Ishikawa (cell line): ENCODE measurements at regions not wholly inside any gene's neighbourhood (a gene's known extent, or its start where the extent isn't known, plus 50 kb on each side); places are given as distances from the start of the nearest gene placed in this dataset.
A peak's percentile ranks its signal among the peaks of the same experiment; 100 is the strongest.

Source experiments
- CEBPB ChIP-seq: IDR thresholded peaks from 2 replicates; pipeline ENCODE4 v1.6.1; 2012
- CREB1 ChIP-seq: IDR thresholded peaks from 2 replicates; pipeline ENCODE4 v1.6.1; 2012; ENCODE audit warnings: low read depth
- EGR1 ChIP-seq: IDR thresholded peaks from 2 replicates; pipeline ENCODE4 v1.6.1; 2012
- EP300 ChIP-seq: IDR thresholded peaks from 2 replicates; pipeline ENCODE4 v1.6.1; 2012; ENCODE audit warnings: borderline replicate concordance
- FOXM1 ChIP-seq: IDR thresholded peaks from 2 replicates; pipeline ENCODE4 v1.6.1; 2012; ENCODE audit warnings: low read depth, borderline replicate concordance
- NFIC ChIP-seq: IDR thresholded peaks from 2 replicates; pipeline ENCODE4 v1.6.1; 2012
- RAD21 ChIP-seq: IDR thresholded peaks from 2 replicates; pipeline ENCODE4 v1.6.1; 2012; ENCODE audit warnings: low read depth
- TAF1 ChIP-seq: IDR thresholded peaks from 2 replicates; pipeline ENCODE4 v1.6.1; 2012; ENCODE audit warnings: low read depth, mild to moderate bottlenecking
- TCF12 ChIP-seq: IDR thresholded peaks from 2 replicates; pipeline ENCODE4 v1.6.1; 2012; ENCODE audit warnings: low read depth
- TEAD4 ChIP-seq: IDR thresholded peaks from 2 replicates; pipeline ENCODE4 v1.6.1; 2012
- YY1 ChIP-seq: IDR thresholded peaks from 2 replicates; pipeline ENCODE4 v1.6.1; 2012; ENCODE audit warnings: low read depth
- ZBTB7A ChIP-seq: IDR thresholded peaks from 2 replicates; pipeline ENCODE4 v1.6.1; 2012; ENCODE audit warnings: low read depth
- TF ChIP-seq, protein P1 (sequence below): IDR thresholded peaks from 2 replicates; pipeline ENCODE4 v1.6.1; 2012
- TF ChIP-seq, protein P2 (sequence below): IDR thresholded peaks from 2 replicates; pipeline ENCODE4 v1.6.1; 2012; ENCODE audit warnings: low read depth, mild to moderate bottlenecking
- TF ChIP-seq, protein P3 (sequence below): IDR thresholded peaks from 2 replicates; pipeline ENCODE4 v1.6.1; 2012

DNA sequence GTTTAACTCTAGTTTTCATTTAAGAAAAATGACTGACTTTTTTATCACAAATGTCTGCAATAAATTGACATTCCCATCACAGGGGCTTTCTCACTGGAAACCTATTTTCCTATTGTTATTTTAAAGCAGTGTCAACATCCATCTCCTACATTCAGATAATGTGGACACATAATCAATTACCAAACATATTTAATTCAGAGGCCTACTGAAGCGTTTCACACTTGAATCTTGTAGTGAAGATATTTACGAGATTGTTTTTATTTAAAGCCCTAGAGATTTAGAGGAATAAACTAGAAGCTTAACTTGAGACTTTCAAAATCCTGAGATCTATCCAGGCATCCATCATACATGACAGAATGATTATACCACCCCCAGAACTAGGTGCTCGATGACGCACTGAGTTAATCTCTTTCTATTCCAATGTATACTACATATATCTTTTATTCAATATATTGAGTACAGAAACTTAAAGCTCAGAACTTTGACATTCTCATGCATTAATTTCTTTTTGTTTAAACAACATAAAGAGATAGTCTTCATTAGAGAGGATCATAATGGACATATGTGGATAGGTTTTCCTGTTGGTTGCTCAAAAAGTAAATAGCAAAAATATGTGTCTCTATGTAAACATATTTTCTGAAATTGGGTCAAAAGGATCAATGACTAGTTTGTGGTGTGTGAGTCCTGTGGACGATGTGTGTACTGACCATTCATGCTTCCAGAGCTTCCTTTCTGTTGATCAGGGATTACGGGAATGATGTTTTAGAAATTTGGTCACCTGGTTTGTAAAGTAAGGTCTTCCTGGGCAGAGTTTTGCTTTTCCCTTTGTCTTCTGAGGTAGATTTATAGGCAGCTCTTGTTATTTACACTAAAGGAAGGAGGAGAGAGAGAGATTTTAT, 171.5 kb upstream of the HMCN1 start:
- TF ChIP-seq, protein P1, sequence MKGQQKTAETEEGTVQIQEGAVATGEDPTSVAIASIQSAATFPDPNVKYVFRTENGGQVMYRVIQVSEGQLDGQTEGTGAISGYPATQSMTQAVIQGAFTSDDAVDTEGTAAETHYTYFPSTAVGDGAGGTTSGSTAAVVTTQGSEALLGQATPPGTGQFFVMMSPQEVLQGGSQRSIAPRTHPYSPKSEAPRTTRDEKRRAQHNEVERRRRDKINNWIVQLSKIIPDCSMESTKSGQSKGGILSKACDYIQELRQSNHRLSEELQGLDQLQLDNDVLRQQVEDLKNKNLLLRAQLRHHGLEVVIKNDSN: no peak
- TF ChIP-seq CEBPB (no peak), EGR1 (no peak), TCF12 (no peak), EP300 (no peak), CREB1 (no peak), ZBTB7A (no peak)
- TF ChIP-seq, protein P2, sequence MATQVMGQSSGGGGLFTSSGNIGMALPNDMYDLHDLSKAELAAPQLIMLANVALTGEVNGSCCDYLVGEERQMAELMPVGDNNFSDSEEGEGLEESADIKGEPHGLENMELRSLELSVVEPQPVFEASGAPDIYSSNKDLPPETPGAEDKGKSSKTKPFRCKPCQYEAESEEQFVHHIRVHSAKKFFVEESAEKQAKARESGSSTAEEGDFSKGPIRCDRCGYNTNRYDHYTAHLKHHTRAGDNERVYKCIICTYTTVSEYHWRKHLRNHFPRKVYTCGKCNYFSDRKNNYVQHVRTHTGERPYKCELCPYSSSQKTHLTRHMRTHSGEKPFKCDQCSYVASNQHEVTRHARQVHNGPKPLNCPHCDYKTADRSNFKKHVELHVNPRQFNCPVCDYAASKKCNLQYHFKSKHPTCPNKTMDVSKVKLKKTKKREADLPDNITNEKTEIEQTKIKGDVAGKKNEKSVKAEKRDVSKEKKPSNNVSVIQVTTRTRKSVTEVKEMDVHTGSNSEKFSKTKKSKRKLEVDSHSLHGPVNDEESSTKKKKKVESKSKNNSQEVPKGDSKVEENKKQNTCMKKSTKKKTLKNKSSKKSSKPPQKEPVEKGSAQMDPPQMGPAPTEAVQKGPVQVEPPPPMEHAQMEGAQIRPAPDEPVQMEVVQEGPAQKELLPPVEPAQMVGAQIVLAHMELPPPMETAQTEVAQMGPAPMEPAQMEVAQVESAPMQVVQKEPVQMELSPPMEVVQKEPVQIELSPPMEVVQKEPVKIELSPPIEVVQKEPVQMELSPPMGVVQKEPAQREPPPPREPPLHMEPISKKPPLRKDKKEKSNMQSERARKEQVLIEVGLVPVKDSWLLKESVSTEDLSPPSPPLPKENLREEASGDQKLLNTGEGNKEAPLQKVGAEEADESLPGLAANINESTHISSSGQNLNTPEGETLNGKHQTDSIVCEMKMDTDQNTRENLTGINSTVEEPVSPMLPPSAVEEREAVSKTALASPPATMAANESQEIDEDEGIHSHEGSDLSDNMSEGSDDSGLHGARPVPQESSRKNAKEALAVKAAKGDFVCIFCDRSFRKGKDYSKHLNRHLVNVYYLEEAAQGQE: no peak

DNA sequence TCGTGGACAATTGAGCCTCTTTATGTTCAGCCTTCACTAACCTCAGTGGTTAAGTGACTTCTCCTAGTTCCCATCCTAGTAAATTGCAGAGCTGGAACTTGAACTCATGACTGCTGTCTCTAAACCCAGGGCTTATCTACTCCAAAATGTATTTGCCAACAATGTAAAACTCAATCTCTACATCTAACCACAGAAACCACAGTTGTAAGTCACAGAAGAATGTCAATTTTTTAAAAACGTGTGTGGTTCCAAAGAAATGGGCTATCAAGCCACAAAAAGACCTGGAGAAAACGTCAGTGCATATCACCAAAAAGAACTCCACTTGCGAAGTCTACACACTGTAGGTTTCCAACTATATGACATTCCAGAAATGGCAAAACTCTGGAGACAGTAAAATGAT, 172.6 kb upstream of the HMCN1 start:
- TF ChIP-seq NFIC (no peak), TAF1 (no peak), EGR1 (no peak), CEBPB (no peak), ZBTB7A (no peak), FOXM1 (no peak), CREB1 (no peak), YY1 (no peak)
- TF ChIP-seq, protein P1: no peak
- TF ChIP-seq, protein P3, sequence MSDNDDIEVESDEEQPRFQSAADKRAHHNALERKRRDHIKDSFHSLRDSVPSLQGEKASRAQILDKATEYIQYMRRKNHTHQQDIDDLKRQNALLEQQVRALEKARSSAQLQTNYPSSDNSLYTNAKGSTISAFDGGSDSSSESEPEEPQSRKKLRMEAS: no peak

DNA sequence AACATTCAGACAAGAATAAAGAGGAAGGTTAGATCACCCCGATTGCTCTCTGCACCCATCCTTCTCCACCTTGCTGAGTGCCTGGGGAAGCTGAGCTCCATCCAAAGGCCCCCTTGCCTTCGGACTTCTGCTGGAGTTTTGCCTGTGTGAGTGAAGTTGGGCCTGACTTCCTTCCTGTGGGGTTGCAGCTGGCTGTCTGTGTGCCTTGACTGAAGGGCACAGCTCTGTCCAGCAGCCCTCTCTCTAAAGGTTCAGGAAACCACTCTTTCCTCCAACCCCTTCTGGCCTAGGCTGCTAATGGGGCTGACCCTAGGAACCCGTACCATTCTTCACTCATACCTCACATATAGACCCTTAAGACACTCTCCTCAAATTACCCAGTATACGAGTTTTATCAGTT, 173.4 kb upstream of the HMCN1 start:
- TF ChIP-seq RAD21 (no peak), CEBPB (no peak), FOXM1 (no peak), EGR1 (no peak), ZBTB7A (no peak), TAF1 (no peak), TEAD4 (no peak), TCF12 (no peak)
- TF ChIP-seq, protein P2: no peak
- TF ChIP-seq, protein P1: no peak

DNA sequence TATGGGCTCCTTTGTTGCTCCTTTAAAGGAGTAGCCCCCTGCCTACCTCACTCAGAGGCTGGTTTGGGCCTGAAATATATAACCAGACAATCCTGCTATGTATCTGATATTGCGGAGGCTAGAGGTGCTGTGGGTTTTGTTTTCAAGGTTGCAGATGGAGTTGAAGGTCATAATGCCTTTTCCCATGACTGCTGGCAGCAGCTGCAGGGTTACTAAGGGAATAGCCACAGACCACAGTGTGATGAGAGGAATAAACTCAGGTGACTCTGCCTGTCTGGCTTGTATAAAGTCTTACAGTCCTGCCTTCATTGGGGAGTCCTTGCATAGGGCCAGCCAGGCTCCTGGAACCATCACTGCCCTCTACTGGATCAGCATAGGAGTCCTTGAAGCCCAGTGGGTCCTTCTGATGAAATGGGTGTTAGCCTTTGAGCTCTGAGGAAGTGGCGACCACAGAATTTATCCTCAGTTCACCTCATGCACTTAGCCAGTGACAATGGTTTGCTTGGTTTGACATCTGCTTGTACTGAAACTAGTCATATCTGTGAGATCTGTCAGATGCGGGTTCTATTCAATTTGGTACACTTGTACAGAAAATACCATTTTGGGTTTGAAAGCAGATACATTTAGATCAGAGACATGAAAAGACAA, 174.4 kb upstream of the HMCN1 start:
- TF ChIP-seq RAD21 (peak; percentile 47), FOXM1 (no peak)

DNA sequence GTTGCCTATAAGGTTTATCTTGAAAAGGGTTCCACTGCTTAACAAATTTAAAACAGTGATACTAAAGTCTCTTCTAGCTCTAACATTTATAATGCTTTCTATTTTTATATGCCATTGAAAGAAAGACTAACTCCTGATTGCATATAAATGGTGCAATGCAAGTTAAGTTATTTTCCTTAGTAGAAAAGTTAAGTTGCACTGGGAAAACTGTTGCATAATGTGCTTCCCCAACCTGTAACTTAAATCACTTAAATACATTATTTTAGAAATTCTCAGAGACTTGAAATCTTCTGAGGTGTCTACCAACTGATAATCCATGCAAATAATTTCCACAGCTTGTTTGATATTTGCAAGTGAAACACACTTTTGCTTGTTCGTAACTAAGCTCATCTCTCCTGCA, 175.0 kb upstream of the HMCN1 start:
- TF ChIP-seq TCF12 (no peak), RAD21 (no peak), YY1 (no peak), FOXM1 (no peak), TEAD4 (no peak), CREB1 (no peak), EGR1 (no peak)
- TF ChIP-seq, protein P1: no peak
- TF ChIP-seq, protein P3: no peak
- TF ChIP-seq, protein P2: no peak
